GM19463 (cell line): ENCODE measurements at regions not wholly inside any gene's neighbourhood (a gene's known extent, or its start where the extent isn't known, plus 50 kb on each side); places are given as distances from the start of the nearest gene placed in this dataset.
"Not testable (repeated sequence)": the region's sequence is repeated elsewhere in the genome, so short reads cannot be mapped to it uniquely, and the experiment has no call there.

Experiments
- ATAC-seq: cut with Tn5 transposase; IDR thresholded peaks from one replicate; pipeline ENCODE4 v1.9.1; 2021; ENCODE audit warnings: mild to moderate bottlenecking, moderate library complexity; ENCODE audit not compliant: unreplicated experiment

DNA sequence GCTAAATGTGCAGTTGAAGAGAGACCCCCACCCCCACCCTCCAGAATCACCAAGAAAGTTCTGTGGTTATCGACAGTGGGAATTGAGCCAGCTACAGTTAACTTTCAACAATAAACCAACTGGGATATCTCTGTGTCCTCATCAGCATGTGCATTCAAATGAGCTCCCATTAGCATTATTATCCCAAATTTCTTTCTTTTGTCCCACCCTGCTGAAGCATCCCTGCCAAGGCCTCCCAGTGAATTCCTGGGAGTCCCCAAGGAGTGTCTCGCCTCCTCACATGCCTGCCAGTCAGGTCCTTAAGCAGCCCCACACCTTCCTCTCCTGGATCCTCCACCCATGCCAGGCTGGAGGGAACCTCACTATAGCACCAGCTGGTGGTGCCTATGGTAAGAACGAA is 422.1 kb upstream of the HNRNPA3 start:
- ATAC-seq: no peak

DNA sequence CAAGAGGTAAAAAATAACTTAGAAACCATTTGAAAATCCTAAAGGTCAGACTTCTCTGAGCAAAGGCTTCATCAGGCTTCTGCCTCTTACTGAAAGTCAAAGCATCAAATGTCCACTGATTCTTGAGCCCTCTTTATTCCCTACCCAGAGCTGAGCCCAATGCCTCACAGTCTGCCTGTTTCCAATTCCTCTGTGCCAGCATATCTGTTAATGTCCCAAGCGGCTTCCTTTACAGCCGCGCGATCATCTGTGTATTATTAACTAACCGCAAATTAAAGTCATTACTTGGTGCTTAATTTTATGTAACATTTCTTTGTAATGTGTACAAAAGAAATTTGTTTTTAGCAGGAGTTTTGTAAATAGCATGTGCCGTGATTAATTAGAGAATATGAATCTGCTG is 418.8 kb upstream of the HNRNPA3 start:
- no peak for ATAC-seq

DNA sequence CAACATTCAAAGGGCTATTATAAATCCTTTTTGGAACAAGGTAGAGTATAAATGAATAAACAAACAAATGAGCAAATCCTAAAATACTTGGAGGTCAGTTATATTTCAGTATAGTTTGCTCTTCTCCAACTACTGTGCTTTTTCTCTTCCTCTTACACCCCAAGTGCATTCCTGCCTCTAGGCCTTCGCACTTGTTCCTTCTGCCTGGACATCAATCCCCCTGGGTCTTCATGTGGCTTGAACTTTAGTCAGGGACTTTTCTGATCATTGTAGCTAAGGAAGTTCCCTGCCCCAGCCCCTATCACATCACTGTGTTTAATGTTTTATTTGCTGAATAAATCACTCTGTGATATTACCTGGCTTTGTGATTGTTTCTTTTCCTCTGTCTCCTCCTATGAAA is 418.2 kb upstream of the HNRNPA3 start:
- no peak for ATAC-seq

DNA sequence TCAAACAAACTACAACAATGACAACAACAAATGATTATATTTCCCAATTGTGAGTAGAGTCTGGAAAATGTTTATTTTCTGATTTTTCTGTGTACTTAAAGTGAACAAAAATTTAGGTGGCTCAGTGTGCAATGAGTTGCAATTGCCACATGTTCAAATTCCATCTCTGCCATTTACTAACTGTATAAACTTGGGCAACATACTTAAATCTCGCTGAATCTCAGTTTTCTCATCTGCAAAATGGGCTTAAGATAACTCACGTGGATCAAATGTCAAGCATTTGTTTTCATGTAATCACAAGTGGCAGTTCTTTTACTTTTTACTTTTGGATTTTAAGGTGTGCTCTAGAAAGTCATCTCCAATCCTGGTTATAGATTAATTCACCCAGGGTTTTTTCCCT is 416.8 kb upstream of the HNRNPA3 start:
- no peak for ATAC-seq

DNA sequence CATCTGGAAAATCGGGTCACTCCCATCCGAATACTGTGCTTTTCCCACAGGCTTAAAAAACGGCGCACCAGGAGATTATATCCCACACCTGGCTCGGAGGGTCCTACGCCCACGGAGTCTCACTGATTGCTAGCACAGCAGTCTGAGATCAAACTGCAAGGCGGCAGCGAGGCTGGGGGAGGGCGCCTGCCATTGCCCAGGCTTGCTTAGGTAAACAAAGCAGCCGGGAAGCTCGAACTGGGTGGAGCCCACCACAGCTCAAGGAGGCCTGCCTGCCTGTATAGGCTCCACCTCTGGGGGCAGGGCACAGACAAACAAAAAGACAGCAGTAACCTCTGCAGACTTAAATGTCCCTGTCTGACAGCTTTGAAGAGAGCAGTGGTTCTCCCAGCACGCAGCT is 415.9 kb upstream of the HNRNPA3 start:
- ATAC-seq: not testable (repeated sequence)

DNA sequence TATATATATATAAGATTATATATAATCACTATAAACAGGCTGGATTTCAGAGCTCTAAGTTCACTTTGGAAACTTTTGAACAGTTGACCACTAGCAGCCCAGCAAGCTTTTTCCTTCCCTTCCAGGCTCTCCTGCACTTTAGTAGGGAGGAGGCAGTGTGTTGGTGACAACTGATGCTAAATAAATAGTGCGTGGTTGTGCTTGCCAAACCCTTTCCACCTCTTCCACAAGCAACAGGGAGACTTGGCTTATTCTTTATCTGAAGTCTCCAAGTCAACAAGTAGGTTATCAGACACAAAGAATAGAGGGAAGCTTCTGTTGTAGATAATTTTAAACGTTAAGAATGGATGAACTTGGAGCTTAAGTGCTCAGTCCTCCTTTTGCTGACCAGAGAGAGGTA is 408.2 kb upstream of the HNRNPA3 start:
- ATAC-seq: no peak

DNA sequence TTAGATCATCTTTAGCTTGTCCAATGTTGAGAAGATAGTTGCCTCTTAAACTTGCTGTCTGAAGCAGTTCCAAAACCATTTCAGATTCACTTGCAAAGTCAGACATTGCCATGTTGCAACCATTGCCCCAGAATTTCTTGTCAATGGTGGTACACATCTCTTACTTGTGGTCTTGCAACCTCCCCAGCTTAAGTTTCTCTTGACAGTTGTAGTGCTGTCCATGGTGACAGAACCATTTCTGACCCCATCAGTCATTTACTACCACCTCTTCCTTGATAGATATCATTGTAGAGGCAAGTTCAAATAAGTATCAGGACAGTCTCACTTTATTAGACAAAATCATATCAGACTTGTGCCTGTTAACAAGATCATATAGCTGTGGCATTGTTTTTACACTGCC is 407.2 kb upstream of the HNRNPA3 start:
- no peak for ATAC-seq

DNA sequence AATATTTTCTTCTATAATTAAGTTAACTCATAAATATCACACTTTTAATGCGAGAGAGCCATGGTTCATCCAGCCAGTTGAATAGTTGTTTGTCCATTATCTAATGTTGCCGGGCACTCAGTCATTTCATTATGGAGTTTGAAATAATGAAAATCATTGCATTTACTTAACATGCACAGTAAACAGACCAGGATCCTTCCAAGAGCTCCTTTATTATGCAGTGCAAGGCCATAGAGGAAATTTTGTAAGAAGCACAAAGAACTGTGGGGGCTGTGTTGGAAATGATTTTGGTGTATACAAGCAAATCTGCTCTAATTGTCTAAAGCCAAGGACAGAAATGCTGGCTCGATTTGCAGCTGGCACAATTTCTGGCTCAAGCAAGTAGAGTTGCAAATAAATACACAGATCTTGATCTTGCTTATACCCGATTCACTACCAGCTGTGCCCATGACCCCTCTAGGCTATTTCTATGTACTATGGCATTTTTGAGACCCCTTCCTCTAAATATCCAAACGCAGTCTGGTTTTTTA is 400.3 kb upstream of the HNRNPA3 start:
- no peak for ATAC-seq

DNA sequence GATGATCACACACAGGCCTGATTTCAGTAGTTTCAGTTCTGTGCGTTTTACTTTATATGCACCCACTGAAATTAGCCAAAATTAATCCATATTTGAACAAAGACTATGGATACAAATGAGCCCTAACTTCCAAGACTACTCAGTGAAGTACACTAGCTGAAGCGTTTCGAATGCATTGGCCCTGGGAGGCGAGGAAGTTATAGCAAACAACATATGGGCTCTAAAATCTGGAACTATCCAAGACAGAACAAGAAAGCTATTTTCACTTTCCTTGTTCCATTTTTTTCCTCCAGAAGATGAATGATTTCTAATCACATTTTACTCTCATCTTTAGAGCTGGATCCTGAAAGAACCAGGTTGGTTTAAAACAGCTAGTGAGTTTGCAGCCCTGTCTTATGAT is 399.4 kb upstream of the HNRNPA3 start:
- ATAC-seq: no peak

DNA sequence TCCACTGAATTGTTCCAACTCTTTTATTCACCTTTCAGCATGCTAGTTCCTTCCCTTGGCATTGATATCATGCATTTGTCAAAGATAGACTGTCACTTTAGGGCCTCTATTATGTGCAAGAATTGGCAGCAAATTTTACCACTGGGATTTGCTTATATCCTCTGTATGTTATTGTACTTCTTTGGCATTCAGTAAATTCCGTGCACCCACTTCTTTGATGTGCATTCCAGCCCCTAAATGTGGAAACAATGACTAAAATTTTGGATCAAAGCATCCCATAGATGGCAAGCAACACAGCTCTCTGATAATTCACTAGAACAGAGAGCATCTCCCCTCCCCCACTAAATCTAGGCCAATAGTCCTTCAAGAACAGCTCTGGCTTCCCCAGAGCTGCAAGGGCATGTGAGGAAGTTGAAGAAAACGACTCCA is 399.0 kb upstream of the HNRNPA3 start:
- no peak for ATAC-seq

DNA sequence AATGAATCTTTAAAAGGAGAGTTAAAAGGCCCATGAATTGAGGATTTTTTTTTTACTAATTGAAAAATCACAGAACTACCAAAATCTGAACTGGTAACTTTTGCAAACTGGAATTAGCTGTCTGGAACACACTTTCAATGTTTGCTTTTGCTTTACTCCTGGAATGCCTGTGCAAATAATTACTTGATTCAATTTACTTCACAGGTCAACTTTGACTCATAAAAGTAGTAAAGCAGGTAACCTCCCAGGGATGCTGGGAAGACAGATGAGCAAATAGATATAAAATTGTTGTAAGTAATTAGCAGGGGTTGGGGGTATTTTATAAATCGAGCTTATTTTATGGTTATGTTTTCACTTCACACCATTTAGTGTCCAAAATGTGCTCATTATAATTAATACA is 398.3 kb upstream of the HNRNPA3 start:
- no peak for ATAC-seq

DNA sequence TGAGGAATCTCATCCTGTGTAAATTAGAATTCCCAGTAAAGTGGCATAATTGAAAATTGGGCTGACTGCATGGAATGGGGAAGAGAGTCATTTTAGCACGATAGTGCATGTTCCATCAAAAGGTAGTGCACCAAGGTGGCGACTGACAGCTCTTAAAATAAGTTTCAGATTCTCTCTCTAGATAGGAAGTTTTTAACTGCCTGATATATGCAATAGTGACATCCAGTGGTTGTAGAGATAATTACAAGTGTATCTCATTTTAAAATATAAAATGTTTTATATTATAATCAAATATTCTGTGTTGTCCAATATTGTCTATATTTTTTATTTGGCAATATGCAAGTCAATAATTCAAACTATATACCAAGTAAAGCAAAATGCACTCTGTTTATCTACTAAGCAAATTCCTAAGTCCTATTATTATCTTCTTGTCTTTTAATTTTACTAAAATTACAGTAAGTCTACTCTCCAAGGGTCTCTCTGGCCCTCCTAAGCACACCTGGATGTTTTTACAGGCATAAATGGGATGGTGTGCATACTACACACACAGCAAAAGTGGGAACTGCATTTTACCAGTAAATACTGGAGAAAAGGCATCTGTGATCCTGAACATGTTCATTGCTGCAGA is 397.7 kb upstream of the HNRNPA3 start:
- peak; percentile 54 for ATAC-seq

DNA sequence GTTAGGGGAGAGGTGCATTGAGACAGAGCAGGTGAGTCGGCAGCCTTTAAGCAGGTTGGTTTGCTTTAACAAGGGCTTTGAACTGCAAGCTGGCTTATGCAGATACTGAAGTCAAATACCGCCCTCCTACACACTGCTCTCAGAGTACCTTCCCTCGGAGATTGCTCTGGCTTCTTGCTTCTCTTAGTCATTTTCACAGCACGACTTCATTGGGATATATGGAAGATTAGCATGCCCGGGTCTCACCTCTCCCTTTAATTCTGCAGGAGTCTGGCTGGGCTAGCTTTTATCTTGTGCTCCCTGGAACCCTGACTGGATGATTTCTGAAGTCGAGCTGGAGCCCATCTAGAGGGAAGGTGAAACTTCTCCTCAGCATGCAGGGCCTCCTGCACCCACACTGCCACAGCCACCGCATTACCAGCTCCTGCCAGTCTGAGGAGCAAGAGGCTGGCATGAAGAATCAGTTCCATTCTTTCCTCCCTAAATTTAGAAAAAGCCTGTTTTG is 395.5 kb upstream of the HNRNPA3 start:
- ATAC-seq: no peak

DNA sequence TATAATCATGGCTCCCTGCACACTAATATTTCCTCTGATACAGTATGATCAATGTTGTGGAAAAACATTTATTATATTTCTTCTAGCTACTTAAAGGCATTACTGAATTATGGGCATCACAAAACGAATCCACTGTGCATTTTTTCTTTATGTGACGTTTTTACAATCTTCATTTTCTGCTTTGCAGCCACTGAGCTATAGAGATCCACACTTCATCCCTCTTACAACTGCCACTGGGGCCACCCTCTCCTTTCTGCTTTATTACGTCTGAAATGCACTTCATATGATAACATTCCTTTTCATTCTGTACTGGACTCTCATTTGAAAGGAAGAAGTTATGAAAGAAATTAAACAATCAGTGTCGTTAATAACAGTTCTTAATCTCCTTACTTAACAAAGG is 394.5 kb upstream of the HNRNPA3 start:
- no peak for ATAC-seq

DNA sequence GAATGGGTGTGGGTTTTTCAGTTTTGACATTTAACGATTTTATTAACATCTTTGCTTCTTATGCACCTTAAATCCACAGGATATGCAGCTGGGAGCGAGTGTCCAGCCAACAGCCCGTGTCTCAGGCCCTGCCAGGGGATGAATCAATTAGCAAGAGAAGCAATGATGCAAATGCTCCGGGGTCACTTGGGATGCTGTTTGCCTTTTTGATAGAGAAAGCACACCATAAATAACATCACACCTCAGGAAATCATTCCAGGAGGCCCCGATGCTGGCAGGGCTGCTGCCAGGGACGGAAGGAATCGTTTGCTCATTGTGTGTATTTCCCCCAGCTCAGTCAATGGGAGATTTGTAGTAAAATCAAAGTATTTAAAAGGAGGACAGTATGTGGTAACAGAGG is 394.0 kb upstream of the HNRNPA3 start:
- no peak for ATAC-seq

DNA sequence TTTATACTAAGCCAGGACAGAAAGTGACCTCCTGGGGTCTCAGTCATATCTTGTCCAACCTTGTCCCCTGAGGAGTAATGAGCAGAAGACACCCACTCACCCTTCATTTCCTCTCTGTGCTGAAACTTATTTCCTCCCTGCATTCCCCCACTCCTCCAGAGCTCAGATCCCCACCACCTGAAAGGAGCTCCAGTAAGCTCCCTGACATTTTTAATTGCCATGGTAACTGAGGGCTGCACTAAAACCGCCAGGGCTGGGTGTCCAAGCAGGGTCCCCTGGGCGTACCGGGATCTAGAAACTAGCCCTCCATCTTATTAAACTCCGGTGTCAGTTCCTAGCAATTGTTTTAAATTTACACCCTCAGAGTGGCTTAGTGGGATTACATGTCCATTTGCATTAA is 393.3 kb upstream of the HNRNPA3 start:
- no peak for ATAC-seq

DNA sequence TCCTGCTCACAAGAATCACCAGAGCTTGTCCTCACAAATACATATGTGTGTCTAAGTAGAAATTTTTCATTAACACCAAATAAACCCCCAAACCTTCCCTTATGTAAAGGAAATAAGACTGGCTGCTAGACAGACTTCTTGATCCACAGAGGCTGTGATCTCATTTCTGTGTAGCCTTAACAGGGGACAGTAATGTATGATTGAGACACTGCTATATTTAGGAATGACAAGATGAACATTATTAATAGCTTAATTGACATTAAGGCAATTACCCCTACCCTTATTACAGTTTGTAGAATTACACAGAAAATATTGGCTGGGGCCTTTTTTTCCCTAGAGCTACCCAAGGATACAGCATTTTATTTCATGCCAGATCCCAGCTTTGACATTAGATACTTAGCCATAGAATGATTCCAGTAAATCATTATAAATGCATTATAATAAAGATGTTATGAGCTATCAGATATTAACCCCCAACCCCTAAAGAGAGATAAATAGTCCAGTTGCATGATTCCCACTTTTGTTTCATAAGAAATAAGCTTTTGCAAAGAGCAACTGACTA is 392.1 kb upstream of the HNRNPA3 start:
- ATAC-seq: no peak

DNA sequence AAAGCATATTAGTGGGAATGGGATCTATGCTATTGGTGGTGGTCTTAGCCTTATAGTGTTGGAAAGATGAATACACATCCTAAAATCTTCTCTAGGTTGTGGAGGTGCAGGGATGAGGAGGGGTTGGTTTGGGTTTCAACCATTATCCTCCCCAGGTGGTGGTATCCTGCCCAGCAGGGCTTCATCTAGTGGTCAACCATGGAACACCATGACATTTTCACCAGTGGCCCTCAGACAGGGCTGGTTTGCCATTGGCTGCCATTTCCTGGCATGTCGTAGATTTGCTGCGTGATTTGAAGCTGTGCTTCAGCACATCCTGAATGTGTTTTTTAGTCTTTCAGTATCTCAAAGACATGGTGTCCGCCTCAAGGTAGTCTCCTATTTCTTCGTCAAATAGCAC is 391.2 kb upstream of the HNRNPA3 start:
- ATAC-seq: no peak

DNA sequence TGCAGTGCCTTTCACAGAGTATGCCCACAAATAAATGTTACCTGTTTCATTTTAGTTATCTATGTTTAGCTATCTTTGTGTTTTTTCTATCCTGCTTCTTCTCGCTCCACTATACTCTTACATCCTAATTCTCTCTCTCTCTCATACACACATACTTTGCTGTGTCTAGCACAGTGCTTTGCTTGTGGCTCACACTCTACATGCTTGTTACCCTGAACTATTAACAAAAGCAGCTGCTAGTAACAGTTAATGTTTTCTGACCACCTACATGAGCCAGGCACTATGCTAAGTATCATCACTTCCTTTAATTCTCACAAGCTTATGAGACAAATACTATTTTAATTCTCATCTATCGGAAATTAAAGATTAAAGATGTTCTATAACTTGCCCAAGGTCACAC is 390.5 kb upstream of the HNRNPA3 start:
- ATAC-seq: no peak

DNA sequence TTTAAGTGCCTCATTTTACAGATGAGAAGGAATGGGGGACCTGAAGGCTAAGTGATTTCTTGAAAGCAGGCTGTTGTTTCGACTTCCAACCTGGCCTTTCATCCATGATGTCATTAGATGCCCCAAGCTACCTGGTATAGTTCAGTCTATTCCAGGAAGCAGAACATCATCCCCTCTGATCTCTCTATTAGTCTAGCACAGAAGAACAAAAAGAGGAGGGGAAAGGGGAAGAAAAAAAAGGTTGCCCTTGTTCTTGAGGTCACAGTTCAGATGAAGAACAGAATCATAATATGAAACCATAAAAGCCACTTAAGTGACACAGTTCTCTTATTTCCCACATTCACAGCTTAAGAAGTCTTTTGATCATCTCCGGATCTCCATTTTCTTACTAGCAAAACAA is 386.2 kb upstream of the HNRNPA3 start:
- ATAC-seq: no peak

DNA sequence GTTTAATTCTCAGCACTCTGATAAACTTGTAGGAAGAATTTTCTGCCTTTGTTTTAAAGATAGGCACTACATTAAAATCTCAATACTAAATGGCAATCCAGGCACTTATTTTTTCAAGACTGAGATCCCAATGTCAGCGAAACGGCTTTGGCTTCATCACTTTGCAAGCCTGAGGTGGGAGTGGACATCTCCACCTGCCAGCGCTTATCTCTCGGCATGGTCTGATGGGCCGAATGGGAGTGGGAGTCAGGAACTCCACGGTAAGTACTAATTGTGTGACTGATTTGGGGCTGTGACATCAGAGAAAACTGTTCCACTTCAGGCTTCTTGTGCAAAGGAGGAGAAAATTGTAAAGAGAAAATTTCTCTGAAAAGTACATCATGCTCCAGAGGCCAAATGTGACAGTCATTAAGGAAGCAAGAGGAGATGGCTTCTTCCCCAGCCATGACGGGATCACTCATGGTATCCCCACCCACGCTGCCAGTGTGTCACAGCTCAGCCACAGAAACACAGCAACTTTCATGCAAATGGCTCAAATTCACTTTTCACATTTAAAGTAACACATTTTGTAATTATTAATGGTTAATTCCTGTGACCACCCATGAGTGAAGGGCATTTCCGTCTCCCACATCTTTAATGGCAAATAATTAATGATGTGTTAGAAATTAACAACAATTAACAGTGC is 385.5 kb upstream of the HNRNPA3 start:
- no peak for ATAC-seq

DNA sequence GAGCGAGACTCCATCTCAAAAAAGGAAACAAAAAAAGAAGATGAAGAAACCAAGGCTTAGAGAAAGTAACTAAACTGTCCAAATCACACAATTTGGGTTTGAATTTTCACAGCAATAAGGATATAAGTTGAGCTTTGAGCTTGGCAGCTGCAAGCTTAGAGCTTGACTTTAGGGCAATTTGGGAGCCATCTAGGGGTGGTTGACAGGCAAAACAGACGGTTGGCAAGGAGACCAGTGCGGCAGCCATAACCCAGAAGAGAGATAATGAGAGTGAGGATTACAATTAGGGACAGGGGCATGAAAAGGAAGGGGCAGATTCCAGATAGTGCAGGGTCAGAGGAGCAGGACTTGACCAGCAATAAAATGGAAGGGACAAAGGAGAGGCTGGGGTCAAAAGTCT is 382.2 kb upstream of the HNRNPA3 start:
- ATAC-seq: no peak
